BLaER1 treated with 17β-estradiol and CSF1 and Interleukin-3, amounts not matched to agents 10 nM and 100 nM (cell line): ENCODE measurements at regions not wholly inside any gene's neighbourhood (a gene's known extent, or its start where the extent isn't known, plus 50 kb on each side); places are given as distances from the start of the nearest gene placed in this dataset.

Experiments used
- H3K27ac ChIP-seq, 11 experiments: shearing (Covaris generic); formaldehyde crosslinking; 2 replicates each; pipeline ENCODE4 v1.8.1; 2022
- H3K27me3 ChIP-seq, 11 experiments: shearing (Covaris generic); formaldehyde crosslinking; 2 replicates each; pipeline ENCODE4 v1.8.1; 2022
- H3K36me3 ChIP-seq, 11 experiments: shearing (Covaris generic); formaldehyde crosslinking; 2 replicates each; pipeline ENCODE4 v1.8.1; 2022
- H3K4me1 ChIP-seq, 10 experiments: shearing (Covaris generic); formaldehyde crosslinking; 2 replicates each; pipeline ENCODE4 v1.8.1; 2022
- H3K4me2 ChIP-seq, 11 experiments: shearing (Covaris generic); formaldehyde crosslinking; 2 replicates each; pipeline ENCODE4 v1.8.1; 2022
- H3K4me3 ChIP-seq, 10 experiments: shearing (Covaris generic); formaldehyde crosslinking; 2 replicates each; pipeline ENCODE4 v1.8.1; 2022
- H3K9ac ChIP-seq, 11 experiments: shearing (Covaris generic); formaldehyde crosslinking; 2 replicates each; pipeline ENCODE4 v1.8.1; 2022
- H3K9me3 ChIP-seq, 11 experiments: shearing (Covaris generic); formaldehyde crosslinking; replicated peaks in 1 of 11; 2 replicates each; pipeline ENCODE4 v1.8.1; 2022
- H4K20me1 ChIP-seq, 11 experiments: shearing (Covaris generic); formaldehyde crosslinking; 2 replicates each; pipeline ENCODE4 v1.8.1; 2022
- Cebpa-rat ChIP-seq, 11 experiments: shearing (Covaris generic); IDR thresholded peaks; 2 replicates each; pipeline ENCODE4 v1.8.1; 2022

- Histone ChIP-seq H3K9ac (no peak overlapping the region), H3K27ac (no peak overlapping the region), H3K4me2 (no peak overlapping the region), H3K27me3 (no peaks in the 10 kb centered on the region), H3K4me3 (no peak overlapping the region), H3K36me3 (no peaks in the 10 kb centered on the region), H3K4me1 (no peaks in the 10 kb centered on the region), H3K9me3 (peaks cover 0 to 4% (median 0%) of the 10 kb centered on the region in 11 experiments; a peak in 2 of 22 replicates), H4K20me1 (no peaks in the 10 kb centered on the region)
- TF ChIP-seq Cebpa-rat (IDR thresholded peaks at IDR 0.05): no peak
These were observed 71.2 kb upstream of the ARID5B start for GRCh38 chr10:61830072-61830845.

DNA sequence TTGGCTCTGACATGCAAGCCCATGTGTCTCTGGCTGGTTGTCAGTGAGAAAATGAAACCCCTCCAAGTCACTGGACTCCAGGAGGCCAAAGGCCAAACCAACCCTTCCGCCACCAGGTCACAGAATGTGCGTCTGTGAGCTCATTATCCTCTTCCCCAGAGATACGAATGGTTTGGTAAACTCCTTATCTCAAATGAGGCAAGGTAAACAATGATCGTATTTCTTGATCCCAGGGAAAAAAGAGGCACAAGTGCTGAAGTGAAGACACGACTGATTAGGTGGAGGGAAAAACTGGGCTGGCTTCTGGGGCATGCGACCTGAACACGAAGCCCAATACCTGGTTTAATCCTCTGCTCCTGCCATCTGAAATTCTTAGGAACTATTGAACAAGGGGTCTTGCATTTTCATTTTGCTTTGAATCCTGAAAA lies 70.6 kb upstream of the ARID5B start:
- Histone ChIP-seq H3K9me3 (peaks cover 0 to 4% (median 0%) of the 10 kb centered on the region in 11 experiments; a peak in 2 of 22 replicates), H4K20me1 (no peaks in the 10 kb centered on the region), H3K9ac (no peak overlapping the region), H3K4me2 (no peak overlapping the region), H3K36me3 (no peaks in the 10 kb centered on the region), H3K27me3 (no peaks in the 10 kb centered on the region), H3K4me3 (no peak overlapping the region), H3K27ac (no peak overlapping the region), H3K4me1 (no peaks in the 10 kb centered on the region)
- no peak for TF ChIP-seq Cebpa-rat (IDR thresholded peaks at IDR 0.05)

DNA sequence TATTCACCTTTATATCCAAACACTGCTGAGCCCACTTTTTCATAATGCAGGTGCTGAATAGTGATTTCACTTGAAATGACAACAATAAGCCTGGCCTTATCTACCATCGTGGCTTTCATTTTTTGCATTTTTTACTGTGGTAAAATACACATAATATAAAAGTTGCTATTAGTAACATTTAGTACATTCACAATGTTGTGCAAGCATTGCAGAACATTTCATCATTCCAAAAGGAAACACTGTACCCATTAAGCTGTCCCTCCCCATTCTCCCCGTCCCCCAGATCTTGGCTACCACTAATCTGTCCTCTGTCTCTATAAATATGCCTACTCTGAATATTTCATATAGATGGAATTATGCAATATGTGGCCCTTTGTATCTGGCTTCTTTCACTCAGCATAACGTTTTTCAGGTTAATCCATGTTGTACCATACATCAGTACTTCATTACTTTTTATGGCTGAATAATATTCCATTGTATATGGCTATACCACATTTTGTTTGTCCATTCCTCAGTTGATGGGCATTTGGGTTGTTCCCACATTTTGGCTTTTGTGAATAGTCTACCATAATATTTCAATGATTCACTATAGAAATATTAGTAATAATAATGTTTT lies 68.5 kb upstream of the ARID5B start:
- Histone ChIP-seq H3K9me3 (peaks cover 0 to 4% (median 0%) of the 10 kb centered on the region in 11 experiments; a peak in 2 of 22 replicates), H3K27ac (no peak overlapping the region), H3K27me3 (no peaks in the 10 kb centered on the region), H3K9ac (no peak overlapping the region), H3K4me3 (no peak overlapping the region), H3K4me2 (no peak overlapping the region), H3K4me1 (no peaks in the 10 kb centered on the region), H3K36me3 (no peaks in the 10 kb centered on the region), H4K20me1 (no peaks in the 10 kb centered on the region)
- no peak for TF ChIP-seq Cebpa-rat (IDR thresholded peaks at IDR 0.05)

- no peaks in the 10 kb centered on the region for H4K20me1 ChIP-seq
- peaks cover 0 to 4% (median 0%) of the 10 kb centered on the region in 11 experiments; a peak in 2 of 22 replicates for H3K9me3 ChIP-seq
- TF ChIP-seq Cebpa-rat (IDR thresholded peaks at IDR 0.05): no peak
- no peak overlapping the region for H3K4me2 ChIP-seq
- no peaks in the 10 kb centered on the region for H3K36me3 ChIP-seq
- no peak overlapping the region for H3K27ac ChIP-seq
- no peaks in the 10 kb centered on the region for H3K4me1 ChIP-seq
- H3K27me3 ChIP-seq: no peaks in the 10 kb centered on the region
- no peak overlapping the region for H3K9ac ChIP-seq
- no peak overlapping the region for H3K4me3 ChIP-seq
These were observed 67.0 kb upstream of the ARID5B start for GRCh38 chr10:61834519-61834918.

DNA sequence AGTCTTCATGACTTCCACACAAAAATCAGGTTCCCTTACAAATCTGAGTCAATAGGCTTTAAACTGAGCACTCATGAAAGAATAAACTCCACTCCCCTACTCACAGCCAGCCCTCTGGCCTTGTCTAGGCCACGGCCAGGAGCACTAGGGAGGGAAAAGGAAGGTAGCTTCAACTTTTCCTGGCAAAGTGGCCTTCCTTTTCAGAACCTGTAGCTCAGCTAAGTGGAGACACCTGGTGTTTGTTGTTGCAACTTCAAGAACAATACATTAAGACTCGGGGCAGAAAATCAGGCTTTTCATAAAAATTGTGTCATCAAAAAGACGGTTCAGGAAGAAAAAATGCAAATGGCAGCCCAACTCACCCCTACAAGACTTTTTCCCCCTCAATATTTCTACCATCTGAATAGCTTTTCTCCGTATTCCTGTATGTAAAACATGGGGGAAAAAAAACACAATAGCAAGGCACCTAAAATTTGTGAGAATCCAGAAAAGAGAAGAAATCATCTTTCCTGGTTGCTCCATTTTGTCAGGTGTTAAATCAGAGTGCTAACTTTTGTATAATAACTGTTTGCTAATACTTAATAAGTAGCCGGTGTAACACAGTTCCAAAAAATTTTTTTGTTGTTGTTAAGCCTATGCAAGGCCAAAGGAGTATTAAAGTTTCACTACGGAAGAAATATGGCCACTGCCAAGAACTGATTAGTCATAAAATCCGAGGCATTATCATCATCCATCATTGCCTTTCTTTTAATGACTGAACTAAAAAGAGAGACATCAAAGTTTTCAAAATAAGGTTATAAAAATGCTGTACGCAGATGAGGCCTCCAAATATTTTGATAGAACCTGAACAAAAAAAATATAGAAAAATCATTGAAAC lies 66.2 kb upstream of the ARID5B start:
- Histone ChIP-seq H3K4me1 (no peaks in the 10 kb centered on the region), H3K27me3 (no peaks in the 10 kb centered on the region), H3K9ac (no peak overlapping the region), H3K9me3 (peaks cover 0 to 4% (median 0%) of the 10 kb centered on the region in 11 experiments; a peak in 2 of 22 replicates), H3K4me3 (no peak overlapping the region), H3K4me2 (no peak overlapping the region), H3K27ac (no peak overlapping the region), H4K20me1 (no peaks in the 10 kb centered on the region), H3K36me3 (no peaks in the 10 kb centered on the region)
- no peak for TF ChIP-seq Cebpa-rat (IDR thresholded peaks at IDR 0.05)

DNA sequence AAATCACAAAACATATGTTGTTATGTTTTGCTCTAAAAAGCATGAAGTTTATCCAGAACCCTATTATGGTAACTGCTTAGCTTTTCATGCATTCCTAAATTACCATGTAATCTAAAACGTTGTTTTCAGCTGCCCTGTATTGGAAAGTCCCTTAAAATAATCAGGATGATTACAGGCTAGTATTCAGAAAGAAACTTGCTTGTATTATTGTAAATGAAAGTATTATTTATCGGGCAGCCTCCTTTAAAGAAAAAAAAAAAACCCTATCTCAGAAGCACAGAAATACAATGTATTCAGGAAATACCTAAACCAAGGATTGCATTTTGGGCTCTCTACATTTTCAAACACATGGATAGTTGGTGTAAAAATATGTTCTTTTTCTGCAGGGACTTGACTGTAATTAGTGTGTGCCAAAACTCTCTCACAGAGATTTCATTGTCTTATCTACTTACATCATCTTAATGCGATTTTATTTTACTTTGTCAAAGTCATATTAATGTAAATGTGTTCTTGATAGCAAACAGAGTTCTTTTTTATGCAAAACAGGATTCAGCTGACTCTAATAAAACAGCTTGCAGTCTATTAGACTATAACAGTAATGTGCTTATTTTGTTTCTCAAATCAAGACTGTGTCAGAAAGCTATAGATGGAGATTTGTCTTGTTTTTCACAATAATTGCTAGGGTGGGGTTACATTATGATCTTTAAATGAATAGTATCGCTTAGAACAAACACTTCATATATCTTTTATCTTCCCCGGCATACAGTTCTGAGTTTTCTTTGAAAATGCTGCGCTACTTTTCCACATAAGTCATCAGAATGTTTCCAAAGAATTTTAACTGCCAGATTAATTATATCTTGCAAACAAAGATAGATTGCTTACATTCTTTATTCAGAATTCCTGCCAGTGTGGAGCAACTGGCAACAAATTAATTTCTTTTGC lies 65.3 kb upstream of the ARID5B start:
- no peak overlapping the region for H3K4me2 ChIP-seq
- 0 out of 22 replicates have a peak overlapping the region, but pooled peaks of 1 of the 11 experiments have one; percentile 15 for H3K9ac ChIP-seq
- no peak for TF ChIP-seq Cebpa-rat (IDR thresholded peaks at IDR 0.05)

GRCh38 chr10:61836888-61837754 lies 64.4 kb upstream of the ARID5B start:
- no peak overlapping the region for H3K9ac ChIP-seq
- no peaks in the 10 kb centered on the region for H3K4me1 ChIP-seq
- no peak for TF ChIP-seq Cebpa-rat (IDR thresholded peaks at IDR 0.05)
- H4K20me1 ChIP-seq: no peaks in the 10 kb centered on the region
- no peaks in the 10 kb centered on the region for H3K36me3 ChIP-seq
- H3K27me3 ChIP-seq: no peaks in the 10 kb centered on the region
- no peak overlapping the region for H3K4me2 ChIP-seq
- H3K4me3 ChIP-seq: no peak overlapping the region
- no peak overlapping the region for H3K27ac ChIP-seq
- H3K9me3 ChIP-seq: 0 out of 22 replicates have a peak, but pooled peaks cover 0 to 4% (median 0%) of the 10 kb centered on the region in 11 experiments

More for the DNA sequence above, 65.3 kb upstream of the ARID5B start:
- H3K27ac ChIP-seq: no peak overlapping the region
- no peaks in the 10 kb centered on the region for H3K4me1 ChIP-seq
- no peaks in the 10 kb centered on the region for H3K36me3 ChIP-seq
- no peak overlapping the region for H3K4me3 ChIP-seq
- H4K20me1 ChIP-seq: no peaks in the 10 kb centered on the region
- no peaks in the 10 kb centered on the region for H3K27me3 ChIP-seq
- H3K9me3 ChIP-seq: peaks cover 0 to 4% (median 0%) of the 10 kb centered on the region in 11 experiments; a peak in 1 of 22 replicates
